GM04504 (cell line): ENCODE measurements at regions not wholly inside any gene's neighbourhood (a gene's known extent, or its start where the extent isn't known, plus 50 kb on each side); places are given as distances from the start of the nearest gene placed in this dataset.
"Not testable (repeated sequence)": the region's sequence is repeated elsewhere in the genome, so short reads cannot be mapped to it uniquely, and the experiment has no call there.

Experiments
- DNase-seq: peaks from one replicate; pipeline ENCODE4 v3.0.0-alpha.2; 2012; ENCODE audit warnings: low read depth

- DNase-seq: no peak
Measured at GRCh38 chr6:27106382-27106781, 141.1 kb upstream of the PRSS16 start.

GRCh38 chr6:27111743-27112142 is 135.8 kb upstream of the PRSS16 start:
- DNase-seq: no peak

DNA sequence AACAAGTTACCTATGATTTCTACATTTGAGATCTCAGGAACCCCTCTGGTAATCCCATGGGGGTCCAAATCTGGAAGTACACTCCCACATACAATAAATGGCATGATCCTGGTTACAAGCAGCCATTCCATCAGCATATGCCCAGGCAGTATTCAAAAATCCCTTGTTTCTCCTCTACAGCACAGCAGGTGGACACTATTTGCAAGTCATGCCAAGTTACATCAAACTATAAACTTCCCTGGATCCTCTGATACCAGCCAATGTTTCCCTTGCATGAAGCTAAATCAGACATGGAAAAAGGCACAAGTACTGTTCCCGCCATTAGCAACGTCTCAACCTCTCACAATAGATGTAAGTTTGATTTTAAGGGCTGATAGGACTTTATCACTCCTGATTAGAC is 134.5 kb upstream of the PRSS16 start:
- DNase-seq: no peak

DNA sequence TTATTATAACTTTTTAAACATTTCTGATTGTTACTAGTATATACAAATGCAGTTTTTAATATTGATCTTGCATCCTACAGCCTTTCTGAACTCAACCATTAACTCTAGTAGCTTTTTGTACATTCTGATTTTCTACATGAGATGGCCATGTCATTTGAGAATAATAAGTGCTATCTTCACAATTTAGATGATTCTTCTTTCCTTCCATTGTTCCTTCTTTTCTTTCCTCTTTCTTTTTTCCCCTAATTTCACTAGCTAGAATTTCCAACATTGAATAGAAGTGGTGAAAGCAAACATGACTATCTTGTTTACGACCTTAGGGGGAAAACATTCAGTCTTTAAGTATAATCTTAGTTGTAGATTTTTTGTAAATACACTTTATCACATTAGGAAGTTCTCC is 128.2 kb upstream of the PRSS16 start:
- DNase-seq: no peak

DNA sequence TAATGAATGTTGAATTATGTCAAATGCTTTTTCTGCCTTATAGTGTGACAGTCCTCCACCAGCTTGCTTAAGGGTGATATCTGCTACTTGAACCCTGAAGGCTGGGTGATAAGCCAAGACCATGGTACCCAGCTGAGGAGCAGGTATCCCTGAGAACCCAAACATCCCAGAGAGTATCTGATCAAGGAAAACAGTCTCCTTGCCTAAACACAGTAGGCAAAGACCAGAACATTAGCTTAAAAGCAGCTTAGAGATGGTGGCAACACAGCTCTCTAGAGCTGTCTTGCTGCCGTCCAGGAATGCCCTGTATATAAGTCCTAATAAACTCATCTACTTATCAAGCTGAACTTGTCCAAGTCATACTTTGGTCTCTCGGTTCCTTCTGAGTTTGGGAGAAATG is 127.7 kb upstream of the PRSS16 start:
- no peak for DNase-seq

- DNase-seq: no peak
Measured at GRCh38 chr6:27121640-27122039, 125.9 kb upstream of the PRSS16 start.

GRCh38 chr6:27124252-27124657 is 123.2 kb upstream of the PRSS16 start:
- DNase-seq: no peak

- DNase-seq: no peak
Measured at GRCh38 chr6:27126046-27126814, 121.3 kb upstream of the PRSS16 start.

- peak; percentile 81 for DNase-seq
Measured at GRCh38 chr6:27126815-27127537, 120.5 kb upstream of the PRSS16 start.

- not testable (repeated sequence) for DNase-seq
Measured at GRCh38 chr6:27127874-27128273, 119.6 kb upstream of the PRSS16 start.

DNA sequence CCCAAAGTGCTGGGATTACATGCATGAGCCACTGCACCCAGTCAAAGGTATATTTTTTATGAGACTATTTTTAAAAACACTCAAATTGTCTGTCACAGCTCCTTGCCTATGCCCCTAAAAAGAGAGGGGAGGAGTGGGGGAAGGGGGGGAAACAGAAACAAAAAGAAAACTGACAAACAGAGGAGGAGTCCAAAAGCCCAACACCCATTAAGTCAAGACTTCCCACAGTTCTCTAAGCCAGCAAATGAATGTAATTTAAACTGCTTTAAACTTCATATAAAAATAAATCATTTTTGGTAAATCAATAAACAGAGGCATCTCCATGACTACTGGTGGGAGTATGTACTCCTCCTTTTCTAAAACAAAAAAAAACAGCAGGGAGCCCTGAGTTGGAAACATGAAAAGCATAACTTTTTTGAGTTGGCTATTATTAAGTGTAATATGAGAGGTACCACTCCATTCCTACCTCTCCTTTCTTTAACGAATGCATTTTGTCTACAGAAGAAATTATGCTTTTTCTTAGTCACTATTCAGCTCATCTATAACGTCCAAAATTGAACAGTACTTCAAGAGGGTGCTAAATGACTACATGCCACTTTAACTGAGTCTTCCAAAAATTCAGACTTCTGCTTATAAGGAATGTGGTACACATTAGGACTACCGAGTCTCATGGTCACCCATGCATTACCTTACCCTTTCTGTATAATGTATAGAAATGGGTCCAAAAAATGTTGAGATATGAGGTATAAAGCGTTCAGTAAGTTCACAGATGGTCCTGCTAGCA is 119.0 kb upstream of the PRSS16 start:
- no peak for DNase-seq

DNA sequence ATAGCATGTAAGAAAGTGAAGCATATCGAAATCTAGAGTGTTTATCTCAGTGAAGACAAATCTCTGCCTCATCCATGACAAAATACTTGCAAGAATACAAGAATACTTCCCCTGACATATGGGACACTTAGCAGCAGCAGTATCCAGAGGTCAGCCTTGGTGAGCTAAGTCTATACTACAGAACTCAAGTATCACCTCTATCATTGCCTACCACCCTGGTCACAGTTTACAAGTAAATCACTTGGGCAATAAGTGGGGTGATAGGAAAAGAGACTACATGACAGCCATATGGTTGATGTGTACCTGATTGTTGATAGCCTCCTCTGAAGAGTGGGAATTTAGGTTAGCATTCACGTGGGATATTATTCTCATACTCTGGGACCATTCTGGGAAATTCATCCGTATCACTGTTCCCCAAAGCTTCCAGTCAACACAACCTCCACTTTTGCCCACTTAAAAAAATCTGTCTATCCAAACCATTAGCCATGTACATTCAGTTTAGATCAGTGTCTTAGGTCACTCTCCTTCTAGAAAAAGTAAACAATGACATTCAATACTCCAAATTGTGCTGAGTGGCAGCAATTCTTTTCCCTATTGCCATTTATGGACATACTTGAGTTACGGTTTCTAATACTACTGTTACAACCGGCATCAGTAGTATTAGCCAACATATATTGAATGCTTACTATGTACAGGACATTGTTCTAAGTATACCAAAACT is 118.2 kb upstream of the PRSS16 start:
- no peak for DNase-seq

DNA sequence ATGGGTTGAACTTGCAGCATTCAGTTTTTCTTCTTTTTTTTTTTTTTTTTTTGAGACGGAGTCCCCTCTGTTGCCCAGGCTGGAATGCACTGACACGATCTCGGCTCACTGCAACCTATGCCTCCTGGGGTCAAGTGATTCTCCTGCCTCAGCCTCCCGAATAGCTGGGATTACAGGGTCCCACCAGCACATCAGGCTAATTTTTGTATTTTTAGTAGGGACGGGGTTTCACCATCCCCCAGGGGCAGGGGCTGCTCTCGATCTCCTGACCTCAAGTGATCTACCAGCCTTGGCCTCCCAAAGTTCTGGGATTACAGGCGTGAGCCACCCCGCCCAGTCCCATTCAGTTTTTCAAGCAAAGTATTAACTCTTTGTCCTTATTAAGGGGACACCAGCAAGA is 117.6 kb upstream of the PRSS16 start:
- DNase-seq: no peak

- no peak for DNase-seq
Measured at GRCh38 chr6:27130668-27131428, 116.7 kb upstream of the PRSS16 start.

GRCh38 chr6:27132282-27132531 is 115.3 kb upstream of the PRSS16 start:
- not testable (repeated sequence) for DNase-seq

GRCh38 chr6:27132532-27133280 is 114.8 kb upstream of the PRSS16 start:
- peak; percentile 99 for DNase-seq

DNA sequence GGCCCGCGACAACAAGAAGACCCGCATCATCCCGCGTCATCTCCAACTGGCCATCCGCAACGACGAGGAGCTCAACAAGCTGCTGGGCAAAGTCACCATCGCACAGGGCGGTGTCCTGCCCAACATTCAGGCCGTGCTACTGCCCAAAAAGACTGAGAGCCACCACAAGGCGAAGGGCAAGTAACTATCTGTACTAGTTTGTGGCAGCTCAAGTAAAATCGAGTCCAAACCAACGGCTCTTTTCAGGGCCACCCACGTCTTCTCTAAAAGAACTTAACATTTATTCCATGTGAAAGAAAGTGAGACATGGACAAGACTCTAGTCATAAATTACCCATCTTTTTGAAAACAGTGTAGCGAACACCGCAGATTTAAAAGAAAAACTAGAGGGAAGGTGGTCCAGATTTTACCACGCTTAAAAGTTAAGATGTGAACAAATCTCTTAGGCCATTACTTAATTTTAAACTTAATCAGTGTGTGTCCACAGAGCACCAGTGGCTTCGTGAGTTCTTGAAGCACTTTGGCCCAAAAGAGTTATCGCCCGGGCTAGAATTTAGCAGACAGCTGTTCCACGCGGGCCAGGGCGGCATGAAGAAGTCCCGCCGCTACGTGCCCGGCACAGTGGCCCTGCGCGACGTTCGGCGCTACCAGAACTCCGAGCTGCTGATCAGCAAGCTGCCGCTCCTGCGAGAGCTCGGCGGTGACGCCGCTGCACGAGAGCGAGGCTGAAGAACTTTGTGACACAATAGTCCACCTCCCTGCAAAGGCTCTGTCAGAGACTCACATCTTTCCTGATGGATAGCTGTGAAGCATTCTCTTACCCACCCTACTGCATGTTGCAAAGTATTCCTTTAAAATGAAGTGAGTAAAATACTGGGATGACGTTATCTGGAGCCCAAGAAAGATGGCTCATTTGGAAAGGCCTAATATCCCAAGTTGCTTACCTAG is 113.9 kb upstream of the PRSS16 start:
- DNase-seq: no peak

GRCh38 chr6:27135087-27135657 is 112.3 kb upstream of the PRSS16 start:
- DNase-seq: no peak

DNA sequence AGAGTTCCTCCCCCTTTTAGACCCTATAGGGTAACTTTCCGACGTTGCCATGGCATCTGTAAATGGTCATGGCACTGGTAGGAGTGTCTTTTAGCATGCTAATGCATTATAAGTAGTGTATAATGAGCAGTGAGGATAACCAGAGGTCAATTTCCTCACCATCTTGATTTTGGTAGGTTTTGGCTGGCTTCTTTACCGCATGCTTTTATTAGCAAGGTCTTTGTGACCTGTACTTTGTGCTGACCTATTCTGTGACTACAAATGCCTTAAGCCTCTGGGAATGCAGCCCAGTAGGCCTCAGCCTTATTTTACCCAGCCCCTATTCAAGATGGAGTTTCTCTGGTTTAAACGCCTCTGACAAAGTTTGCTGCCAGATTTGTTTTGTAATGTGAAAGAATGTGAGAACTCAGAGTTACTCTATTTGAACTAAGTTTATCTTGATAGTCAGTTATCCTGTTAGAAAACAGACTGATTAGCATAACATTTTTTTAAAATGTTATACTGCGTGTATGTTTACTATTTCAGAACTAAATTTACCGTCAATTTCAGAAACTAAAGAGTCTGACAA is 111.3 kb upstream of the PRSS16 start:
- no peak for DNase-seq
